SK-N-SH treated with all-trans-retinoic acid at 6 μM for 48 hours (cell line): ENCODE measurements at regions not wholly inside any gene's neighbourhood (a gene's known extent, or its start where the extent isn't known, plus 50 kb on each side); places are given as distances from the start of the nearest gene placed in this dataset.

Experiments
- ARNTL ChIP-seq: fragments of 450-650 bp; formaldehyde crosslinking; IDR thresholded peaks from 2 replicates; pipeline ENCODE4 v1.5.0; 2020; ENCODE audit warnings: low read depth, mild to moderate bottlenecking, moderate library complexity, borderline replicate concordance
- CSDC2 ChIP-seq: fragments of 250-450 bp; sonication (Bioruptor Pico); IDR thresholded peaks from 2 replicates; pipeline ENCODE4 v1.5.0; 2020; ENCODE audit warnings: mild to moderate bottlenecking, moderate library complexity
- GLIS3 ChIP-seq: fragments of 250-450 bp; sonication (Bioruptor Pico); IDR thresholded peaks from 2 replicates; pipeline ENCODE4 v1.5.0; 2020; ENCODE audit warnings: mild to moderate bottlenecking, moderate library complexity
- OSR1 ChIP-seq: fragments of 250-450 bp; sonication (Bioruptor Pico); IDR thresholded peaks from 2 replicates; pipeline ENCODE4 v1.8.0; 2022; ENCODE audit warnings: moderate library complexity, mild to moderate bottlenecking, inconsistent platforms
- SNAI2 ChIP-seq: fragments of 250-450 bp; sonication (Bioruptor Pico); IDR thresholded peaks from 2 replicates; pipeline ENCODE4 v1.5.0; 2020; ENCODE audit warnings: mild to moderate bottlenecking, moderate library complexity
- TOX ChIP-seq: fragments of 250-450 bp; sonication (Bioruptor Pico); IDR thresholded peaks from 2 replicates; pipeline ENCODE4 v1.8.0; 2021; ENCODE audit warnings: mild to moderate bottlenecking, moderate library complexity, borderline replicate concordance
- ZNF565 ChIP-seq: fragments of 450-650 bp; formaldehyde crosslinking; conservative IDR thresholded peaks from 2 replicates; pipeline ENCODE4 v1.5.0; 2020; ENCODE audit warnings: low read depth, mild to moderate bottlenecking, moderate library complexity

- TF ChIP-seq GLIS3 (CRISPR knock-in tag) (no peak), CSDC2 (CRISPR knock-in tag) (no peak), TOX (CRISPR knock-in tag) (no peak), SNAI2 (CRISPR knock-in tag) (no peak), ZNF565 (CRISPR knock-in tag) (no peak), ARNTL (CRISPR knock-in tag) (no peak), OSR1 (no peak)
These were observed 519.2 kb upstream of the HS3ST5 start for GRCh38 chr6:114862064-114862463.
